Fibroblast of lung (primary cell): ENCODE measurements at regions not wholly inside any gene's neighbourhood (a gene's known extent, or its start where the extent isn't known, plus 50 kb on each side); places are given as distances from the start of the nearest gene placed in this dataset.

Experiments used
- EZH2 ChIP-seq: IDR thresholded peaks from 2 replicates; pipeline ENCODE4 v1.5.1; 2012; ENCODE audit warnings: low read length, control low read depth, mild to moderate bottlenecking; ENCODE audit errors: missing control alignments
- TF ChIP-seq, protein P1 (sequence below), 2 donors: IDR thresholded peaks in 1 of 2; conservative IDR thresholded peaks in 1 of 2; 1 replicate in 1 of 2; 2 replicates in 1 of 2; pipeline ENCODE4 v1.5.1; 2011 to 2012; ENCODE audit warnings: low read length in 2 of 2, control low read depth in 1 of 2, inconsistent platforms in 1 of 2, low read depth in 1 of 2, mild to moderate bottlenecking in 1 of 2

DNA sequence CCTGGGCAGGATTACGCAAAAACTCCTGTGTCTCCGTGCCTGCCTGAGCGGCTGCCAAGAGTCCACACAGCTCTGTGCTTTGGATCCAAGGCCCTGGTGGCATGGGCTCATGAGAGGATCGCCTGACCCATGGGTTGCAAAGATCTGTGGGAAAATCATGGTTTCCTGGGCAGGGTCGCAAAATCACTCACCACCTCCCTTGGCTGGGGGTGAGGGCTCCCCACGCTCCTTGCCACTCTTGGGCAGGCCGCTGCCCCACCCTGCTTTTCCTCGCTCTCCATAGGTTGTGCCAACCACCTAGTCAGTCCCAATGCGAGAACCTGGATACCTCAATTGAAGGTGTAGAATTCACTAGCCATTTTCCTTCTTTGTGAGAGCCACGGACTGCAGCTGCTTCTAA lies 66.5 kb upstream of the MAGEB18 start:
- TF ChIP-seq, protein P1, sequence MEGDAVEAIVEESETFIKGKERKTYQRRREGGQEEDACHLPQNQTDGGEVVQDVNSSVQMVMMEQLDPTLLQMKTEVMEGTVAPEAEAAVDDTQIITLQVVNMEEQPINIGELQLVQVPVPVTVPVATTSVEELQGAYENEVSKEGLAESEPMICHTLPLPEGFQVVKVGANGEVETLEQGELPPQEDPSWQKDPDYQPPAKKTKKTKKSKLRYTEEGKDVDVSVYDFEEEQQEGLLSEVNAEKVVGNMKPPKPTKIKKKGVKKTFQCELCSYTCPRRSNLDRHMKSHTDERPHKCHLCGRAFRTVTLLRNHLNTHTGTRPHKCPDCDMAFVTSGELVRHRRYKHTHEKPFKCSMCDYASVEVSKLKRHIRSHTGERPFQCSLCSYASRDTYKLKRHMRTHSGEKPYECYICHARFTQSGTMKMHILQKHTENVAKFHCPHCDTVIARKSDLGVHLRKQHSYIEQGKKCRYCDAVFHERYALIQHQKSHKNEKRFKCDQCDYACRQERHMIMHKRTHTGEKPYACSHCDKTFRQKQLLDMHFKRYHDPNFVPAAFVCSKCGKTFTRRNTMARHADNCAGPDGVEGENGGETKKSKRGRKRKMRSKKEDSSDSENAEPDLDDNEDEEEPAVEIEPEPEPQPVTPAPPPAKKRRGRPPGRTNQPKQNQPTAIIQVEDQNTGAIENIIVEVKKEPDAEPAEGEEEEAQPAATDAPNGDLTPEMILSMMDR (conservative IDR thresholded peaks at IDR 0.05 in 1 of 2, IDR thresholded peaks at IDR 0.05 in 1 of 2; ENCODE audit: low read depth in 1 of 2, low read length in 2 of 2) = no peak
- no peak for TF ChIP-seq EZH2
